HL-60 (cell line): ENCODE measurements at regions not wholly inside any gene's neighbourhood (a gene's known extent, or its start where the extent isn't known, plus 50 kb on each side); places are given as distances from the start of the nearest gene placed in this dataset.

ENCODE experiments used
- DNase-seq, 2 experiments: peaks; one replicate each; pipeline ENCODE4 v3.0.0-alpha.2; 2010 to 2020; ENCODE audit warnings: low read depth in 1 of 2, low spot score in 1 of 2
- H3K27ac ChIP-seq: fragments of 250-450 bp; sonication (Bioruptor Pico); replicated peaks from 2 replicates; pipeline ENCODE4 v1.5.1; 2020; ENCODE audit warnings: mild to moderate bottlenecking, moderate library complexity
- H3K27me3 ChIP-seq: fragments of 250-450 bp; sonication (Bioruptor Pico); 2 replicates; pipeline ENCODE4 v1.5.1; 2021; ENCODE audit warnings: mild to moderate bottlenecking, moderate library complexity; ENCODE audit not compliant: insufficient read depth, poor library complexity, severe bottlenecking
- H3K4me3 ChIP-seq: replicated peaks from 2 replicates; pipeline ENCODE4 v1.5.1; 2011; ENCODE audit warnings: mild to moderate bottlenecking, control low read depth, low read length; ENCODE audit not compliant: insufficient read depth
- GABPA ChIP-seq: IDR thresholded peaks from 2 replicates; pipeline ENCODE4 v1.6.1; 2012; ENCODE audit warnings: low read depth
- POLR2AphosphoS5 ChIP-seq: IDR thresholded peaks from 2 replicates; pipeline ENCODE4 v1.6.1; 2012; ENCODE audit warnings: low read depth
- REST ChIP-seq: IDR thresholded peaks from 2 replicates; pipeline ENCODE4 v1.6.1; 2012; ENCODE audit warnings: low read depth; ENCODE audit not compliant: insufficient replicate concordance
- SPI1 ChIP-seq: IDR thresholded peaks from 2 replicates; pipeline ENCODE4 v1.6.1; 2012; ENCODE audit warnings: low read depth, mild to moderate bottlenecking, borderline replicate concordance
- TF ChIP-seq, protein P1 (sequence below): IDR thresholded peaks from one replicate; pipeline ENCODE4 v1.5.1; 2011; ENCODE audit warnings: low read length, control low read depth, inconsistent platforms; ENCODE audit not compliant: insufficient read depth

DNA sequence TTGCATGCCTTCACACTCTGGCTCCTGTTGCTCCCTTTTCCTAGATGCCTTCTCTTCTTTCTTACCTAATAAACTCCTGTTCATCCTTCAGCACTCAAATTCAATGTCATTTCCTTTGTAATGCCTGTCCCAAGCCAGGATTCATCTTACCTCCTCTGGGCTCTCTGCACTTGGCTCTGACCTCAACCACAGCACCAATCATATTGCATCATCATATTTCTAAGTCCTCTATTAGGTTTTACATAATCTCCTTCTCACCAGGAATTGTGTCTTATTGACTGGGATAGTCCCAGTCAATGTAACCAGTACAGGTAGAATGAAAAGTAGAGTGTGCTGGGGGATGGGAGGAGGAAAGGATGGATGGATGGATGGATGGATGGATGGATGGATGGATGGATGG, 187.1 kb downstream of the NRP2 start:
- Histone ChIP-seq H3K4me3 (no peak overlapping the region), H3K27me3 (no peaks in the 10 kb centered on the region), H3K27ac (no peak overlapping the region)
- TF ChIP-seq, protein P1, sequence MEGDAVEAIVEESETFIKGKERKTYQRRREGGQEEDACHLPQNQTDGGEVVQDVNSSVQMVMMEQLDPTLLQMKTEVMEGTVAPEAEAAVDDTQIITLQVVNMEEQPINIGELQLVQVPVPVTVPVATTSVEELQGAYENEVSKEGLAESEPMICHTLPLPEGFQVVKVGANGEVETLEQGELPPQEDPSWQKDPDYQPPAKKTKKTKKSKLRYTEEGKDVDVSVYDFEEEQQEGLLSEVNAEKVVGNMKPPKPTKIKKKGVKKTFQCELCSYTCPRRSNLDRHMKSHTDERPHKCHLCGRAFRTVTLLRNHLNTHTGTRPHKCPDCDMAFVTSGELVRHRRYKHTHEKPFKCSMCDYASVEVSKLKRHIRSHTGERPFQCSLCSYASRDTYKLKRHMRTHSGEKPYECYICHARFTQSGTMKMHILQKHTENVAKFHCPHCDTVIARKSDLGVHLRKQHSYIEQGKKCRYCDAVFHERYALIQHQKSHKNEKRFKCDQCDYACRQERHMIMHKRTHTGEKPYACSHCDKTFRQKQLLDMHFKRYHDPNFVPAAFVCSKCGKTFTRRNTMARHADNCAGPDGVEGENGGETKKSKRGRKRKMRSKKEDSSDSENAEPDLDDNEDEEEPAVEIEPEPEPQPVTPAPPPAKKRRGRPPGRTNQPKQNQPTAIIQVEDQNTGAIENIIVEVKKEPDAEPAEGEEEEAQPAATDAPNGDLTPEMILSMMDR, result no peak
- TF ChIP-seq GABPA (no peak), SPI1 (no peak), REST (no peak), POLR2AphosphoS5 (no peak)
- peak in 1 of 2 experiments; percentile 35 for DNase-seq

- H3K4me3 ChIP-seq, result no peak overlapping the region
- 0 out of 2 replicates have a peak, but pooled peaks have one; percentile 35 for TF ChIP-seq POLR2AphosphoS5
- TF ChIP-seq, protein P1, result no peak
- TF ChIP-seq REST, result no peak
- TF ChIP-seq SPI1, result peak; percentile 79; the same call in 1 of the 2 replicates
- TF ChIP-seq GABPA, result no peak
- no peak overlapping the region for H3K27ac ChIP-seq
- DNase-seq, result peak; percentile 73 to 84
- H3K27me3 ChIP-seq, result no peaks in the 10 kb centered on the region
Observed at GRCh38 chr2:205868773-205869333, 186.6 kb downstream of the NRP2 start.

GRCh38 chr2:205868053-205868452, 185.8 kb downstream of the NRP2 start:
- H3K27me3 ChIP-seq, result no peaks in the 10 kb centered on the region
- TF ChIP-seq, protein P1, result no peak
- TF ChIP-seq SPI1, result no peak

DNA sequence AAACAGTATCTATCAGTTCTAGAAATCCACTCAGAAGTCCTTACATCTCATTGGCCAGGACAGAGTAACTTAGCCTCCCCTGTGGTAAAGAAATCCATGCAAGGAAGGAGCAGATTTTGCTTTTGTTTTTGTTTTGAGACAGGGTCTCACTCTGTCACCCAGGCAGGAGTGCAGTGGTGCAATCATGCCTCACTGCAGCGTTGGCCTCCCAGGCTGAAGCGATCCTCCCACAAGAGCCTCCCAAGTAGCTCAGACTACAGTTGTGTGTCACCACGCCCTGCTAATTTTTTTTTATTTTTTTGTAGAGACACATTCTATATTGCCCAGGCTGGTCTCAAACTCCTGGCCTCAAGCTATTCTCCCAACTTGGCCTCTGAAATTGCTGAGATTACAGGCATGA, 185.1 kb downstream of the NRP2 start:
- Histone ChIP-seq H3K27ac (no peak overlapping the region), H3K4me3 (no peak overlapping the region), H3K27me3 (no peaks in the 10 kb centered on the region)
- no peak for DNase-seq
- TF ChIP-seq, protein P1, result no peak
- TF ChIP-seq POLR2AphosphoS5, result no peak
- TF ChIP-seq REST, result no peak
- no peak for TF ChIP-seq SPI1
- TF ChIP-seq GABPA, result no peak

More at GRCh38 chr2:205868053-205868452, 185.8 kb downstream of the NRP2 start:
- H3K4me3 ChIP-seq, result no peak overlapping the region
- DNase-seq, result no peak
- H3K27ac ChIP-seq, result no peak overlapping the region
